ENCODE measurements at regions not wholly inside any gene's neighbourhood (a gene's known extent, or its start where the extent isn't known, plus 50 kb on each side); places are given as distances from the start of the nearest gene placed in this dataset.
"Not testable (repeated sequence)": the region's sequence is repeated elsewhere in the genome, so short reads cannot be mapped to it uniquely, and the experiment has no call there.

GRCh38 chr6:6091608-6092002, 84.9 kb upstream of the NRN1 start:
- no peak for DNase-seq (ENCODE audit: low read depth)
- H3K4me3 ChIP-seq (ENCODE audit: low read depth, low read length), result no peak overlapping the region
- TF ChIP-seq CTCF (conservative IDR thresholded peaks at IDR 0.05; ENCODE audit: low read depth, low read length), result no peak

GRCh38 chr6:6090861-6091607, 84.3 kb upstream of the NRN1 start:
- no peak for DNase-seq (ENCODE audit: low read depth)
- TF ChIP-seq CTCF (conservative IDR thresholded peaks at IDR 0.05; ENCODE audit: low read depth, low read length), result no peak
- no peak overlapping the region for H3K4me3 ChIP-seq (ENCODE audit: low read depth, low read length)

GRCh38 chr6:6085928-6086668, 79.4 kb upstream of the NRN1 start:
- no peak overlapping the region for H3K4me3 ChIP-seq (ENCODE audit: low read depth, low read length)
- DNase-seq (ENCODE audit: low read depth), result no peak
- no peak for TF ChIP-seq CTCF (conservative IDR thresholded peaks at IDR 0.05; ENCODE audit: low read depth, low read length)

GRCh38 chr6:6080975-6081374, 74.2 kb upstream of the NRN1 start:
- no peak overlapping the region for H3K4me3 ChIP-seq (ENCODE audit: low read depth, low read length)
- no peak for TF ChIP-seq CTCF (conservative IDR thresholded peaks at IDR 0.05; ENCODE audit: low read depth, low read length)
- DNase-seq (ENCODE audit: low read depth), result no peak

GRCh38 chr6:6074190-6074589, 67.5 kb upstream of the NRN1 start:
- no peak overlapping the region for H3K4me3 ChIP-seq (ENCODE audit: low read depth, low read length)
- DNase-seq (ENCODE audit: low read depth), result no peak
- TF ChIP-seq CTCF (conservative IDR thresholded peaks at IDR 0.05; ENCODE audit: low read depth, low read length), result no peak

- not testable (repeated sequence) for DNase-seq (ENCODE audit: low read depth); H3K4me3 ChIP-seq (ENCODE audit: low read depth, low read length)
These were observed 61.4 kb upstream of the NRN1 start for GRCh38 chr6:6068157-6068556.

GRCh38 chr6:6058054-6058444, 51.3 kb upstream of the NRN1 start:
- H3K4me3 ChIP-seq (ENCODE audit: low read depth, low read length), result no peak overlapping the region
- no peak for DNase-seq (ENCODE audit: low read depth)
- no peak for TF ChIP-seq CTCF (conservative IDR thresholded peaks at IDR 0.05; ENCODE audit: low read depth, low read length)
